BLaER1 treated with 17β-estradiol and CSF1 and Interleukin-3, amounts not matched to agents 10 nM and 100 nM (cell line): ENCODE measurements at regions not wholly inside any gene's neighbourhood (a gene's known extent, or its start where the extent isn't known, plus 50 kb on each side); places are given as distances from the start of the nearest gene placed in this dataset.
"Not testable (repeated sequence)": the region's sequence is repeated elsewhere in the genome, so short reads cannot be mapped to it uniquely, and the experiment has no call there.

Experiments used
- H3K27ac ChIP-seq, 11 experiments: shearing (Covaris generic); formaldehyde crosslinking; 2 replicates each; pipeline ENCODE4 v1.8.1; 2022
- H3K27me3 ChIP-seq, 11 experiments: shearing (Covaris generic); formaldehyde crosslinking; 2 replicates each; pipeline ENCODE4 v1.8.1; 2022
- H3K36me3 ChIP-seq, 11 experiments: shearing (Covaris generic); formaldehyde crosslinking; 2 replicates each; pipeline ENCODE4 v1.8.1; 2022
- H3K4me1 ChIP-seq, 10 experiments: shearing (Covaris generic); formaldehyde crosslinking; 2 replicates each; pipeline ENCODE4 v1.8.1; 2022
- H3K4me2 ChIP-seq, 11 experiments: shearing (Covaris generic); formaldehyde crosslinking; 2 replicates each; pipeline ENCODE4 v1.8.1; 2022
- H3K4me3 ChIP-seq, 10 experiments: shearing (Covaris generic); formaldehyde crosslinking; 2 replicates each; pipeline ENCODE4 v1.8.1; 2022
- H3K9ac ChIP-seq, 11 experiments: shearing (Covaris generic); formaldehyde crosslinking; 2 replicates each; pipeline ENCODE4 v1.8.1; 2022
- H3K9me3 ChIP-seq, 11 experiments: shearing (Covaris generic); formaldehyde crosslinking; replicated peaks in 1 of 11; 2 replicates each; pipeline ENCODE4 v1.8.1; 2022
- H4K20me1 ChIP-seq, 11 experiments: shearing (Covaris generic); formaldehyde crosslinking; 2 replicates each; pipeline ENCODE4 v1.8.1; 2022
- Cebpa-rat ChIP-seq, 11 experiments: shearing (Covaris generic); IDR thresholded peaks; 2 replicates each; pipeline ENCODE4 v1.8.1; 2022

DNA sequence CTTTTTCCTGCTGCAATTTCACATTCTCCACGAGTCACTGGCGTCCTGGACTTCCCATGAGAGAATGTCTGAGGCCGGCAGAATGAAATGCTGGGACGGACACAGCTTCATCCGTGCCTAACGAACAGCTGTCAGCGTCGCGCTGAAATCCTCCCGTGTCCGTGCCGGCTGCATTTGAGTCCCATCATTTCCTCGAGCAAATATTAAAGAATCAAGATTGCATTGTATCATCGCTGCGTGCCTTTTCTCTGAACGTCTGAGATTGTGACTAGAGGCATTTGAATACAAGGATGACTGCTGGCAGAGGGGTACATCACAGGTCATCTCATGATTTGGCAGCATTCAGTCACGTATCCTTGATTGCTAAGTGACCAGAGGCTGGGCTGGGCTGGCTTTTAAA is 279.9 kb downstream of the ASMT start:
- no peaks in the 10 kb centered on the region for H3K36me3 ChIP-seq
- H3K4me2 ChIP-seq, result peak overlapping the region in 7 of 11 experiments; percentile 6 to 49 (median 40); a peak in 10 of 22 replicates
- H3K9ac ChIP-seq, result no peak overlapping the region
- H3K9me3 ChIP-seq, result peaks cover 0 to 9% (median 0%) of the 10 kb centered on the region in 11 experiments; a peak in 7 of 22 replicates
- no peak overlapping the region for H3K27ac ChIP-seq
- peaks cover 0 to 10% (median 0%) of the 10 kb centered on the region in 11 experiments; a peak in 1 of 22 replicates for H3K27me3 ChIP-seq
- H4K20me1 ChIP-seq, result no peaks in the 10 kb centered on the region
- no peak for TF ChIP-seq Cebpa-rat (IDR thresholded peaks at IDR 0.05)
- H3K4me3 ChIP-seq, result no peak overlapping the region
- H3K4me1 ChIP-seq, result peaks cover 0 to 12% (median 3%) of the 10 kb centered on the region in 10 experiments; a peak in 8 of 20 replicates

DNA sequence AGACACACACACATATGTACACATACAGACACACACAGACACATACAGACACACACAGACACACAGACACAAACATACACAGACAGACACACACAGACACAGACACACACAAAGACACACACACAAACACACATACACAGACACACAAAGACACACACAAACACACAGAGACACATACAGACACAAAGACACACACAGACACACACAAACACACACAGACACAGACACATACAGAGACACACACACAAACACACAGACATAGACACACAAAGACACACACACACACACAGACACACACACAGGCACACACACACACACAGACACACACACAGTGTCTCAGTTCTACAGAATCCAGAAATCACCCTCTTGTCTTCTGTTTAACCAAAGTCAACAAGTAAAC is 280.7 kb downstream of the ASMT start:
- Histone ChIP-seq H3K36me3 (no peaks in the 10 kb centered on the region), H3K4me2 (peak overlapping the region in 5 of 11 experiments; percentile 18 to 49 (median 46); a peak in 7 of 22 replicates), H3K27ac (no peak overlapping the region), H3K4me3 (no peak overlapping the region), H3K4me1 (peaks cover 0 to 12% (median 3%) of the 10 kb centered on the region in 10 experiments; a peak in 8 of 20 replicates), H4K20me1 (no peaks in the 10 kb centered on the region), H3K27me3 (peaks cover 0 to 10% (median 0%) of the 10 kb centered on the region in 11 experiments; a peak in 1 of 22 replicates), H3K9me3 (peaks cover 0 to 18% (median 3%) of the 10 kb centered on the region in 11 experiments; a peak in 9 of 22 replicates), H3K9ac (no peak overlapping the region)
- no peak for TF ChIP-seq Cebpa-rat (IDR thresholded peaks at IDR 0.05)

DNA sequence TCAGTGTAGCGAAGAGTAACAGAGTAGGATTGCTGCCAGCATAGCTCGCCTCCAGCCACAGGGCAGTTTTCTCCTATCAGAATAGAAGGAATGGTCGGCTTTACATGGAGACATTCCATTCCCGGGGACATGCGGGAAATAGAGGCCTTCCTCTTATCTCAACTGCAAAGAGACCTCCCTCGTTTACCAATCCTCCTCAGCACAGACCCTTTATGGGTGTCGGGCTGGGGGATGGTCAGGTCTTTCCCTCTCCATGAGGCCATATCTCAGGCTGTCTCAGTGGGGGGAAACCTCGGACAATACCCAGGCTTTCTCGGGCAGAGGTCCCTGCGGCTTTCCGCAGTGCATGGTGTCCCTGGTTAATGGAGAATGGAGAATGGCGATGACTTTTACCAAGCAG is 285.0 kb downstream of the ASMT start:
- no peaks in the 10 kb centered on the region for H4K20me1 ChIP-seq
- H3K27ac ChIP-seq, result no peak overlapping the region
- no peak for TF ChIP-seq Cebpa-rat (IDR thresholded peaks at IDR 0.05)
- no peak overlapping the region for H3K4me3 ChIP-seq
- H3K27me3 ChIP-seq, result peaks cover 0 to 6% (median 0%) of the 10 kb centered on the region in 11 experiments; a peak in 1 of 22 replicates
- H3K9me3 ChIP-seq, result peaks cover 0 to 18% (median 3%) of the 10 kb centered on the region in 11 experiments; a peak in 9 of 22 replicates
- H3K9ac ChIP-seq, result no peak overlapping the region
- H3K4me2 ChIP-seq, result no peak overlapping the region
- H3K4me1 ChIP-seq, result peaks cover 0 to 8% (median 2%) of the 10 kb centered on the region in 10 experiments; a peak in 8 of 20 replicates
- H3K36me3 ChIP-seq, result no peaks in the 10 kb centered on the region

DNA sequence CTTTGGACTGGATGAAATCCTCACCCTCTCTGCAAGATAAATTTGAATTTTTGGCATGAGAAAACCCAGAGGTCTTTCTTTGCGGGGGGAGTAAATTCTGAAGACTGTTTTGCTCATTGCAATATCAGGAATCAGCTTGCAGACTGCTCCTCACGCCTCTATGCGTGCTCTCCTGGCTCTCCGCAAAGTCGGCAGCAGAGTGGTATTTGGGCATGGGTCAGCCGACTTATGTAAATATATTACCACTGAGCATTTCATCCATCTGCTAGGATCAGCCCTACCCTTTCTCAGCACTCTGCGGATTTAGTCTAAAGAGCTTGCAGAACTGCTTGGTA is 288.0 kb downstream of the ASMT start:
- no peak for TF ChIP-seq Cebpa-rat (IDR thresholded peaks at IDR 0.05)
- H3K4me3 ChIP-seq, result no peak overlapping the region
- H3K4me1 ChIP-seq, result no peaks in the 10 kb centered on the region
- no peaks in the 10 kb centered on the region for H3K36me3 ChIP-seq
- H3K27me3 ChIP-seq, result no peaks in the 10 kb centered on the region
- no peak overlapping the region for H3K9ac ChIP-seq
- peaks cover 0 to 24% (median 16%) of the 10 kb centered on the region in 11 experiments; a peak in 14 of 22 replicates for H3K9me3 ChIP-seq
- H3K27ac ChIP-seq, result no peak overlapping the region
- H4K20me1 ChIP-seq, result no peaks in the 10 kb centered on the region
- H3K4me2 ChIP-seq, result no peak overlapping the region

DNA sequence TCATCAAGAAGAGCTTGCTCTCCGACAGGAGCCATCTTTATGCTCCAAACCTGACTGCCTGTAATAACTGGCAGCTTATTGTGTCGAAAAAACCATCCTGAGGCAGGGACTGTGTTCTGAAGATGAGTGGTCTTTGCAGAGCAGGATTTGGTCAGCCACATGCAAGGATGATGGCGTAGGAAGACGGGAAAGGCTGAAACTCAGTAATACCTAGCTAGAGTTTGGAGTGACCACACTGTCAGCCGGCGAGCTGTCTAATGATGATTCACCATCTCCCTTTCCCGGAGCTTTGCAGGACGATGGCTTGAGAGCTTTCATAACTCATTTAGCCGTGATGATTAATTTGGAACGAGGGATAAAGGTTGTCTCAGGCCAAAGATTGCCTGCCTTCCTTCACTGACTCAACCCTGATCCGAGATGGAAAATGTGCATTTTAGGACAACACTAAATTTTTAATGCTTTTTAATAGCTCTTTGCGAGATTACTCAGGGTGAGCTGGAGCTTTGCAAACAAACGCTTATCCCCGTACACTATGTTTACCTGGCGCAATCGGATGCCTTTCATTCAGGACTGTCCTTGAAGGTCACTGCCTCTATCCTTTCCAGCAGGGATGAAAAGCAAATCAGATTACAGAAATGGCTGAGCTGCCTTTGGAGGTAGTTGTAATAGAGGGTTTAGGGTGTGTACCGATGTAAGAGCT is 288.5 kb downstream of the ASMT start:
- no peaks in the 10 kb centered on the region for H3K4me1 ChIP-seq
- H3K36me3 ChIP-seq, result no peaks in the 10 kb centered on the region
- no peak overlapping the region for H3K4me3 ChIP-seq
- no peak overlapping the region for H3K9ac ChIP-seq
- H4K20me1 ChIP-seq, result no peaks in the 10 kb centered on the region
- no peak for TF ChIP-seq Cebpa-rat (IDR thresholded peaks at IDR 0.05)
- no peaks in the 10 kb centered on the region for H3K27me3 ChIP-seq
- H3K27ac ChIP-seq, result no peak overlapping the region
- H3K9me3 ChIP-seq, result peaks cover 0 to 24% (median 16%) of the 10 kb centered on the region in 11 experiments; a peak in 14 of 22 replicates
- no peak overlapping the region for H3K4me2 ChIP-seq

DNA sequence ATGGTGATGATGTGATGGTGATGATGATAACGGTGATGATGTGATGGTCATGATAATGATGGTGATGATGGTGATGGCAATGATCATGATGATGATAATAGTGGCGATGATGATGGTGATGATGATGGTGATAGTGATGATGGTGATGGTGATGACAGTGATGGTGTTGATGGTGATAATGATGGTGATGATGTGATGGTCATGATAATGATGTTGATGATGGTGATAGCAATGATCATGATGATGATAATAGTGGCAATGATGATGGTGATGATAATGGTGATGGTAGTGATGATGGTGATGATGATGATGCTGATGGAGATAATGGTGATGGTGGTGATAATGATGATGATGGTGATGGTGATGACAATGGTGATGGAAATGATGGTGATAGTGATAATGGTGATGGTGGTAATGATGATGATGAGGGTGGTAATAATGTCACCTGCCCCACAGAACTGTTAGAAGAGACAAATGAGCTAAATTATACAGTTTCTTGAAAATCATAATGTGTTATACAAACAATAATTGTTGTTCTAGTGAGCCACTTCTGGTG is 289.9 kb downstream of the ASMT start:
- H3K27ac ChIP-seq, result no peak overlapping the region
- H3K9ac ChIP-seq, result no peak overlapping the region
- no peaks in the 10 kb centered on the region for H3K27me3 ChIP-seq
- no peak overlapping the region for H3K4me3 ChIP-seq
- no peaks in the 10 kb centered on the region for H4K20me1 ChIP-seq
- peaks cover 0 to 19% (median 12%) of the 10 kb centered on the region in 11 experiments; a peak in 14 of 22 replicates for H3K9me3 ChIP-seq
- no peak for TF ChIP-seq Cebpa-rat (IDR thresholded peaks at IDR 0.05)
- H3K36me3 ChIP-seq, result no peaks in the 10 kb centered on the region
- peaks cover 0 to 8% (median 3%) of the 10 kb centered on the region in 10 experiments; a peak in 7 of 20 replicates for H3K4me1 ChIP-seq
- H3K4me2 ChIP-seq, result no peak overlapping the region

DNA sequence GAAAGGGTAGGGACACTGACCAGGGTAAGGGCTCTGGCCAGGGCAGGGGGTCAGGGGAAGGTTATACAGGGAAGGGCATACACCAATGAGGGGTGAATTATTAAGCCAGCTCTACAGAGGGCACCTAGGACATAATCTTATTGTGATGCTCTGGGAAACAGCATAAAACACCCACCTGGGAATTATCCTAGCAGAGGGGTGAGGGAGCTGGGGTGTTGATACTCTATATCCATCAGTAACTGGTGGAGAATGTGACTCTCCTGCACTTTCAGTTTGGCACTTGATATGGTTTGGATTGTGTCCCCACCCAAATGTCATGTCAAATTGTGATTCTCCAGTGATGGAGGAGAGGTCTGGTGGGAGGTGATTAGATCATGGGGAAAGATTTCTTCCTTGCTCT is 291.2 kb downstream of the ASMT start:
- H3K9ac ChIP-seq, result no peak overlapping the region
- no peak overlapping the region for H3K27ac ChIP-seq
- peaks cover 0 to 19% (median 8%) of the 10 kb centered on the region in 11 experiments; a peak in 12 of 22 replicates for H3K9me3 ChIP-seq
- H3K4me1 ChIP-seq, result peaks cover 0 to 9% (median 4%) of the 10 kb centered on the region in 10 experiments; a peak in 7 of 20 replicates
- no peaks in the 10 kb centered on the region for H4K20me1 ChIP-seq
- no peak overlapping the region for H3K4me3 ChIP-seq
- no peaks in the 10 kb centered on the region for H3K36me3 ChIP-seq
- no peak for TF ChIP-seq Cebpa-rat (IDR thresholded peaks at IDR 0.05)
- no peak overlapping the region for H3K4me2 ChIP-seq
- no peaks in the 10 kb centered on the region for H3K27me3 ChIP-seq

DNA sequence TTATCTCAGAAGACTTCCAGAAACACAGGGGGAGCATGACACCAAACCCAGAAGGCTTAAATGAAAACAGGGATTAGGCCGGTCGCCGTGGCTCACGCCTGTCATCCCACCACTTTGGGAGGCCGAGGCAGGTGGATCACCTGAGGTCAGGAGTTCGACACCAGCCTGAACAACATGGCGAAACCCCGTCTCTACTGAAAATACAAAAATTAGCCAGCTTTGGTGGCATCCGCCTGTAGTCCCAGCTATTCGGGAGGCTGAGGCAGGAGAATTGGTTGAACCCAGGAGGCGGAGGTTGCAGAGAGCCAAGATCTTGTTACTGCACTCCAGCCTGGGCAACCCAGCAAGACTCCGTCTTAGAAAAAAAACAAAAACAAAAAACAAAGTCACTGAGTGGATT is 294.1 kb downstream of the ASMT start:
- Histone ChIP-seq H3K4me1 (peaks cover 0 to 13% (median 8%) of the 10 kb centered on the region in 10 experiments; a peak in 7 of 20 replicates), H3K9me3 (peaks cover 0 to 19% (median 8%) of the 10 kb centered on the region in 11 experiments; a peak in 12 of 22 replicates), H3K4me2 (peak overlapping the region in 5 of 11 experiments; percentile 3 to 36 (median 26); a peak in 4 of 22 replicates)
- H3K27ac ChIP-seq, H3K4me3 ChIP-seq, H4K20me1 ChIP-seq, H3K27me3 ChIP-seq, H3K9ac ChIP-seq, H3K36me3 ChIP-seq: not testable (repeated sequence)

DNA sequence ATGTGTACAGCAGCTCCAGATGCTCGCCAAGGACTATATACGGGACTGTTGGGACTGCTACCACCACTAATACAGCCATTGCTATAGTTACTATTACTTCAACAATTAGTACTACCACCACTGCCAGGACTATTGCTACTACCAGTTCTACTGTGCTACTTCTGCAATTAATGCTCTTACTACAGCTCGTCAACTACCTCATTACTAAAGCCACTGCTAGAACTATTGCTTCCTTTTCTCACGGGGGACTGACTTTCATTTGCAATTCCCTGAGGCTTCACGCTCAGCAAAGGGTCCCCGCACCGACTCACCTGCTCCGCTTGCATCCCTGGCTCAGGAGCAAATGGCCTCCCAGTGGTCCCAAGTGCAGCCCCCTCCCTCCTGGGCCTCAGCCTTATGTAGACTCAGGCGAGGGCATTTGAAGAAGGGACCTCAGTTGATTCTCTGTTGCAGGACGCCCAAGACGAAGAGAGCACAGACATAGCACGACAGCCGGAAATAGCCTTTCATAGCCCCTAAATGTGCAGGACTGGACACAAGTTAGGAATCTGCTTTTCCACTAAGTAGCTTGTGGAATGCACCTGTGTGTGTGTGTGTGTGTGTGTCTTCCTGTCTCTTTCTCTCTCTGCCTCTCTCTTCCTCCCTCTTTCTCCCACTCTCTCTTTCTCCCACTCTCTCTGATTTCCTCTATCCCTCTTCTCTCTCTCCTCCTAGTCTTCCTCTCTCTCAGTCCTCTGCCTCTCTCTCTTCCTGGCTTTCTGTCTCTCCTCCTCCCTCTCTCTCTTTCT is 294.8 kb downstream of the ASMT start:
- Histone ChIP-seq H3K36me3 (no peaks in the 10 kb centered on the region), H3K9ac (no peak overlapping the region), H3K4me2 (peak overlapping the region in 9 of 11 experiments; percentile 3 to 44 (median 24); a peak in 8 of 22 replicates), H3K9me3 (peaks cover 0 to 19% (median 8%) of the 10 kb centered on the region in 11 experiments; a peak in 12 of 22 replicates), H3K27ac (no peak overlapping the region), H3K4me3 (no peak overlapping the region), H3K27me3 (no peaks in the 10 kb centered on the region), H3K4me1 (peaks cover 0 to 13% (median 8%) of the 10 kb centered on the region in 10 experiments; a peak in 8 of 20 replicates), H4K20me1 (no peaks in the 10 kb centered on the region)
- no peak for TF ChIP-seq Cebpa-rat (IDR thresholded peaks at IDR 0.05)
